ENCODE measurements at regions not wholly inside any gene's neighbourhood (a gene's known extent, or its start where the extent isn't known, plus 50 kb on each side); places are given as distances from the start of the nearest gene placed in this dataset.
"Not testable (repeated sequence)": the region's sequence is repeated elsewhere in the genome, so short reads cannot be mapped to it uniquely, and the experiment has no call there.

GRCh38 chr3:153248835-153249234 lies 86.8 kb downstream of the RAP2B start:
- CTCF ChIA-PET; H3K4me3 ChIP-seq (ENCODE audit: low read depth, low read length); H3K36me3 ChIP-seq (ENCODE audit: control insufficient read depth in 2 of 2, insufficient read depth in 1 of 2, low read length in 2 of 2); POLR2A ChIA-PET; H3K4me1 ChIP-seq (ENCODE audit: control insufficient read depth, insufficient read depth, low read length); H3K27ac ChIP-seq (ENCODE audit: extremely low read depth, low read depth, low read length); H3K9me3 ChIP-seq (ENCODE audit: control insufficient read depth, insufficient read depth, low read depth, low read length): not testable (repeated sequence)
- peak; percentile 55; the same call in 1 of the 2 replicates for TF ChIP-seq ZNF146 (tag by site-specific recombination; IDR thresholded peaks at IDR 0.05)

- TF ChIP-seq ZNF341 (tag by site-specific recombination; IDR thresholded peaks at IDR 0.05; ENCODE audit: low read depth) (no peak), ZFHX2 (tag by site-specific recombination; conservative IDR thresholded peaks at IDR 0.05) (no peak), ZNF600 (tag by site-specific recombination; IDR thresholded peaks at IDR 0.05) (no peak), ZIC2 (tag by site-specific recombination; IDR thresholded peaks at IDR 0.05) (no peak), ZBTB48 (tag by site-specific recombination; IDR thresholded peaks at IDR 0.05) (no peak), GLI4 (tag by site-specific recombination; IDR thresholded peaks at IDR 0.05) (no peak)
- Histone ChIP-seq H3K36me3 (ENCODE audit: control insufficient read depth in 2 of 2, insufficient read depth in 1 of 2, low read length in 2 of 2) (no peaks in the 10 kb centered on the region), H3K9me3 (ENCODE audit: control insufficient read depth, insufficient read depth, low read depth, low read length) (no peaks in the 10 kb centered on the region), H3K4me3 (ENCODE audit: low read depth, low read length) (no peak overlapping the region), H3K27ac (ENCODE audit: extremely low read depth, low read depth, low read length) (no peak overlapping the region), H3K4me1 (ENCODE audit: control insufficient read depth, insufficient read depth, low read length) (no peaks in the 10 kb centered on the region)
- ChIA-PET POLR2A (no interaction called here), CTCF (no interaction called here)
These were observed 87.9 kb downstream of the RAP2B start for GRCh38 chr3:153249906-153250305.

- TF ChIP-seq ZNF239 (tag by site-specific recombination; IDR thresholded peaks at IDR 0.05): no peak
- TF ChIP-seq KLF8 (tag by site-specific recombination; IDR thresholded peaks at IDR 0.05): no peak
- no peak for TF ChIP-seq ZNF701 (tag by site-specific recombination; IDR thresholded peaks at IDR 0.05)
- TF ChIP-seq ZNF211 (tag by site-specific recombination; IDR thresholded peaks at IDR 0.05; ENCODE audit: low read depth): no peak
- TF ChIP-seq PRDM2 (tag by site-specific recombination; IDR thresholded peaks at IDR 0.05; ENCODE audit: borderline replicate concordance): no peak
- no peak for TF ChIP-seq ZNF214 (tag by site-specific recombination; IDR thresholded peaks at IDR 0.05; ENCODE audit: borderline replicate concordance)
- no peak for TF ChIP-seq KLF10 (tag by site-specific recombination; IDR thresholded peaks at IDR 0.05)
- no peak for TF ChIP-seq ZNF626 (tag by site-specific recombination; IDR thresholded peaks at IDR 0.05)
- TF ChIP-seq KLF9 (tag by site-specific recombination; IDR thresholded peaks at IDR 0.05; ENCODE audit: low read depth): no peak
- TF ChIP-seq ZNF302 (tag by site-specific recombination; IDR thresholded peaks at IDR 0.05; ENCODE audit: low read depth): no peak
- TF ChIP-seq ZBTB49 (tag by site-specific recombination; IDR thresholded peaks at IDR 0.05; ENCODE audit: low read depth): no peak
- no peak for TF ChIP-seq ZNF645 (tag by site-specific recombination; IDR thresholded peaks at IDR 0.05)
- TF ChIP-seq TRIM28 (IDR thresholded peaks at IDR 0.05; ENCODE audit: borderline replicate concordance, low read length): no peak
- TF ChIP-seq ZNF10 (tag by site-specific recombination; IDR thresholded peaks at IDR 0.05): no peak
- POLR2A ChIA-PET: no interaction called here
These were observed 88.4 kb downstream of the RAP2B start for GRCh38 chr3:153250446-153250845.

More at GRCh38 chr3:153250446-153250845, 88.4 kb downstream of the RAP2B start:
- no peaks in the 10 kb centered on the region for H3K4me1 ChIP-seq (ENCODE audit: control insufficient read depth, insufficient read depth, low read length)
- CTCF ChIA-PET: no interaction called here
- H3K9me3 ChIP-seq (ENCODE audit: control insufficient read depth, insufficient read depth, low read depth, low read length): no peaks in the 10 kb centered on the region
- no peaks in the 10 kb centered on the region for H3K36me3 ChIP-seq (ENCODE audit: control insufficient read depth in 2 of 2, insufficient read depth in 1 of 2, low read length in 2 of 2)
- no peak overlapping the region for H3K4me3 ChIP-seq (ENCODE audit: low read depth, low read length)
- H3K27ac ChIP-seq (ENCODE audit: extremely low read depth, low read depth, low read length): no peak overlapping the region

All from HEK293 (cell line).